HG03095 (cell line): ENCODE measurements at regions not wholly inside any gene's neighbourhood (a gene's known extent, or its start where the extent isn't known, plus 50 kb on each side); places are given as distances from the start of the nearest gene placed in this dataset.
"Not testable (repeated sequence)": the region's sequence is repeated elsewhere in the genome, so short reads cannot be mapped to it uniquely, and the experiment has no call there.

Experiments used
- ATAC-seq: cut with Tn5 transposase; IDR thresholded peaks from one replicate; pipeline ENCODE4 v1.9.1; 2021; ENCODE audit warnings: moderate library complexity; ENCODE audit not compliant: unreplicated experiment

GRCh38 chr21:27393726-27394125 lies 426.8 kb upstream of the ADAMTS5 start:
- ATAC-seq: no peak

DNA sequence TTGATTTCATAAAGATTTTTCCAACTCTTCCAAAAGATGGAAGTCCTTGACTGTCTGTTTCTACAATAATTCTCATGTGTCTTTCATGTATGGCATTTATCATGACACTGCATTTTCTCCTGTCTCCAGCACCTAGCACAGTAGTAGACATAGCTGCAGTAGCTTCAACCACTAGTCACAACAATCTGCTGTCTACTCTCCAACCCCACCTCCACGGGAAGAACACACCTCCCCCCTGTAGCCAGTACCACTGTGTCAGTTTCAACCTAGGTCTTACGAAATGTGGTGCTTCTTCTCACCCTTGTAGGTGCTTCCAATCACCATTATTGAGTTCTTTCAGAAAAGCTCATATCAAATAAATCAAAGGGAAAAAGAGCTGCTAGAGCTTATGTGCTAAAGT lies 425.1 kb upstream of the ADAMTS5 start:
- ATAC-seq: no peak

GRCh38 chr21:27390384-27390783 lies 423.5 kb upstream of the ADAMTS5 start:
- ATAC-seq: no peak

DNA sequence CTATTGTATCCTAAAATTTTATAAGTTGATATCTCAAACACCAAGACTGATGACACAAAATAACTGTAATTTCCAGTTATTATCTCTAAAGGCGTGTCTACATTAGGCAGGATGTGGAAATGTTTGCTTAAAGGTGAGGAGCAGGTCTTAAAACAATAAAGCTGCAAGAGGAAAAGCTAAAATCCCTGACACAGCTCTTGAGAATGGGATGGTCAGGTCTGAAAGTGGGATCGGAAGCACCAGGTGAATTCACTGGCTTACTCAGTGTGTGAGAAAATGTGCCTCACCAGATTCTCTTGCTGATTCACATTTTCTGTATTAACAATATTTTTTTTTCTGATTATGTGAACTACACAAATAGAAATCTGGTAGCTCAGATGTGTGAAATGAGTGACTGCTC lies 421.9 kb upstream of the ADAMTS5 start:
- no peak for ATAC-seq

- no peak for ATAC-seq
Observed at GRCh38 chr21:27382404-27382803, 415.5 kb upstream of the ADAMTS5 start.

- no peak for ATAC-seq
Observed at GRCh38 chr21:27380303-27380702, 413.4 kb upstream of the ADAMTS5 start.

DNA sequence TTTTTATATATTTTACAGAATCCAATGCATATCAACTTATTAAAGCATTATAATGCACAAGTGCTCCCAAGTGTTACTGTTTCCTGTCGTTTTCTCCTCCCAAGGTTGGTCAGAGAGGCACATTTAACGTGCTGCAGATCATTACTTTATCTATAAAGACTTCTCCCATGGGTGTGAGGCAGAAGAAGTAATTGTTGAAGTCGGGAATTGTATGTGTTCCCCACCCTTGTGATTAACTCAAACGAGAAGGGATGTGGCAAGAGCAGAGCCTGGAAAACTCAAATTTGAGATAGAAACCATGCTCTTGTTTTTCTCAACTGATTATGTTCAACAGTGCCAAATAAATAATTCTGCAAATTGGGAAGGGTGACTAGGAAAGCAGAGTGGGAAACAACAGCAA lies 412.5 kb upstream of the ADAMTS5 start:
- ATAC-seq: no peak

- ATAC-seq: no peak
Observed at GRCh38 chr21:27372381-27372780, 405.5 kb upstream of the ADAMTS5 start.

DNA sequence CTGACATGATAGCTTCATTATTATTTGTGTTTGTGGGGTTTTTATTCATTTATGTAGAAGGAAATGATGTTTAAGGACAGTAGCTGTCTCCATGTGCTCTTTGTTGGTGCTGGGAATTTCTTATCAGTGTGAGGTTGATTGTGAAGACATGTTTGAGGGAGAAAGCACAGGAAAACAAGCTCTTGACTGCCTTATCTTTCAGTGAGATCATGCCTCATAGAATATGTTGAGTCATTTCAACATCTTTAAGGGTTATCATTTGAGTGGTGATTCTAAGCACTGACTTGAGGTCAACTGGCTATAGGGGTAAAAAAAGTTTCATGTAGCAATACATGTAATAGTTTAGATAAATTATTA lies 405.1 kb upstream of the ADAMTS5 start:
- no peak for ATAC-seq

DNA sequence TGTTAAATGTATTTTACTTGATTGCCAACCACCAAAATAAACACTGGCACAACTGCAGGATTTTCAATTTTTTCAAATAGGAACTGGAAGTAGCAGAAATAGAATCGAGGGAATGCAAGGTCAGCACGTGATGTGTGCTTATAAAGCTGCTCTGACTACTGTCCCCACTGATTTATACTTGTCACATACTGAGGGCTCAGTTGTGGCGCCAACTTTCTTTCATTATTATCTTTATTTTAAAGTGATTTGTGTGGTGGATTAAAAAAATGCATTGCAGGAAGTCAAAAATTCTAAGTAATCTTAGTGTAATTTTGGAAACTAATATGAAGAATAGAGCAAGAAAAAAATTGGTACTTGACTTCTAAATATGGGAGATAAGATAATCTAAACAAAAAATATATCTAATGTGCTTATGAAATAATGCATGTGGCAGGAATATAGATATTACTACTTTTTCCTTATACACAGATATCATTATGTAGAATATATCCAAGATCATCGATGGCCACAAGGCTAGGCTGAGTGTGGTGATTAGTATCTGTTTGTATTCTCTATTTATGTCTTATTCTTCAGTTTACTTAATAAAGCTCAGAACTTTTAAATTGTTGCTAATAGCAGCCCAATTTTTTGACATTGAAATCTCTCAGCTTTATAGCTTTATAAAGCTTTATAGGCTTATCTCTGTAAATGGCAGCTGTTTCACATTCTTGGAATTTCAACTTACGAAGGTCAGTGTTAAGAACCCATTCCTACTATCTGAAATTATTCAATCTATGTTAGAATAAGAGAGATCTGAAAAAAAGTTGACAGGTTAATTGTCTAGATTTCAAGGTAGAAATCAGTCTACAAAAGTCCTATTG lies 404.5 kb upstream of the ADAMTS5 start:
- ATAC-seq: no peak

GRCh38 chr21:27369978-27370571 lies 403.2 kb upstream of the ADAMTS5 start:
- ATAC-seq: no peak

DNA sequence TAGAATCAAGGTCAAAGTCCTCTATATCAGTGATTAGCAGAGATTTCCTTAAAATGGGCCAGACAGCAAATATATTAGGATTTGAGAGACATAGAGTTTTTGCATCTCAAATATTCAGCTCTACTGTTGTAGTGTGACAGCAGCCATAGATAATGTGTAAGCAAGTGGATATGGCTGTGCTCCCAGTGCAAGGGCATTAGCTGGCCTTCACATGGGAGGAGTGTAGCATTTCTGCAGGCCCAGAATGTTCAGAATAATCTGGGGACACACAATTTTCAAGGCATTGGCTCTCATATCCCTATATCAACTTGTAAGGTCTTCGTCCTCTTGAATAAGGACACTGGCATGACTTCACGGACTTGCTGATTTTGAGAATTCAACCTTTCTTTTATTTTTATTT lies 402.3 kb upstream of the ADAMTS5 start:
- no peak for ATAC-seq

DNA sequence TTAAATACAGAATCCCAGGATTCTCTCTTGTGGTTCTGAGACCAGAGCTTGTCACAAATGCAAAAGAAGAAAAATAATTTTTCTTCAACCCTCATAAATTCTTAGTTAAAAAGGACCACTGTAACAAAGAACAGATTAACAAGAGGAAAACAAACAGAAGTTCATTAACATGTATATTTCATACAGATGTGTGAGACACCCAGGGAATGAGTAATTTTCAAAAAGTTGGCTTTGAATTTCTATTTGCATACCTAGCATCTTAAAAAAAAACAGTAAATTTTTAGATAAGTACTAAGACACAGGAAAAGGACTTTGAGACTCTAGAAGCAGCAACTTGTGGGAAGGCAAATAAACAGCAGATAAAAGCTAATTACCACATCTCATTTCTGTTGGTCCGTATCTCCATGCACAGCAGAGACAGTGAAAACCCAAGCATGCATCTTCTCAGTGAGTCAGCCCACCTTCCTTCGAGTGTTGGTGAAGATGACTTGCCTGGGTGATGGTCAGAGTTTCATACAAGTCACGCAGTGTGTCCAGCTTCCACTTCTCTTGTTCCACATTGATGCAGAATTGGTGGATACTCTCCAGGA lies 399.9 kb upstream of the ADAMTS5 start:
- no peak for ATAC-seq

GRCh38 chr21:27366036-27366435 lies 399.1 kb upstream of the ADAMTS5 start:
- ATAC-seq: no peak

DNA sequence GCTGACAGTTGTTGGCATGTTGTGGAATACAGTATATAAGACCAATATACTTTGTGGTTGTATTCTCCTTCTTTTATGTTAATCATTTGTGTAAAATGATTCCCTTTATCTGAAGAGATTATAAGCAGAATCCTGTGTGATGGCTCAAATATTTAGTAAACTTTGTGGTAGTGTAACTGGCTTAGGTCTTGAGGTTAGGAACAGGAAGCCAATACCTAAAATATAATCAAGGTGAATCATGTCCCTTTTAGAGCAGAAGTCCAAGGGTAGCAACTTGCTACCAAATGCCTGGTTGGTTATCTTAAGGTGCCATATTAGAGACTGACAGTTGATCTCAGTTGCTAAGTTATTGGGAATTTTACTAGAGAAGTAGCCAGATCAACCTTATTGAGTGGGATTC lies 398.5 kb upstream of the ADAMTS5 start:
- ATAC-seq: no peak

GRCh38 chr21:27363719-27364477 lies 397.0 kb upstream of the ADAMTS5 start:
- ATAC-seq: no peak

GRCh38 chr21:27362249-27362648 lies 395.4 kb upstream of the ADAMTS5 start:
- no peak for ATAC-seq

GRCh38 chr21:27359141-27359540 lies 392.3 kb upstream of the ADAMTS5 start:
- ATAC-seq: no peak

DNA sequence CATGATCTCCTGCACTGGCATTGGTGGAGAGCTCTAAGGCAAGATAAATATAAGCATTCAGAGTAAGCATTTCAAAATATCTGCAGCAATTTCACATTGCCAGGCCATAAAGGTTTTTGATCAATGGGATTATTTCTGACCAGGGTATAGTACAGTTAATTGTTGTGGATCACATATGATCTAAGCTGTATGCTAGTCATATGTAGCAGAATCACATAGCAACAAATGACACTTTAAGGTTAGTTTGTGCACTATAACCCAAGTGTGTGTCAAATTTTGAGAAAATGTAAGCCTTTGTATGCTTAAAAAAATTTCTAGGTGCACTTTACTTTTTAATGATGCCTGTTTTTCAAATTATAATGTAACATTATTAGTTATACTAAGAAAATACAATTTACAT lies 386.0 kb upstream of the ADAMTS5 start:
- ATAC-seq: no peak

DNA sequence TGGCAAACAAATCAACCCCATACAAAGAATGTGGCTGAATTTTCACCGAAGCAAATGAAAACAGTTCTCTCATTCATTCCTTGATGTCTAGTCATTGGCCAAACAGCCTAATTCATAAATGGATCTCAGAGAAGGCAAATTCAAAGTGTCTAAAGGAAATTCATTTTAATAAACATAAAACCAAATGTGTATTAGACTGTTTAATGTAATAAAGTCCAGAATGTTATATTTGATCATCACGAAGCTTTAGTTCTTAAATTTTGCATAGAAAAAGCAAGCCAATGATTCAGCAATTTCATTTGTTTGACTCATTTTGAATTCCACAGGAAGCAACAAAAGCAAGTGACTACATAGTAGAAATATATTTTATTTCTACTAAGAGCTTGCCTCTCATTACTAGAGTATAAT lies 379.2 kb upstream of the ADAMTS5 start:
- ATAC-seq: no peak

DNA sequence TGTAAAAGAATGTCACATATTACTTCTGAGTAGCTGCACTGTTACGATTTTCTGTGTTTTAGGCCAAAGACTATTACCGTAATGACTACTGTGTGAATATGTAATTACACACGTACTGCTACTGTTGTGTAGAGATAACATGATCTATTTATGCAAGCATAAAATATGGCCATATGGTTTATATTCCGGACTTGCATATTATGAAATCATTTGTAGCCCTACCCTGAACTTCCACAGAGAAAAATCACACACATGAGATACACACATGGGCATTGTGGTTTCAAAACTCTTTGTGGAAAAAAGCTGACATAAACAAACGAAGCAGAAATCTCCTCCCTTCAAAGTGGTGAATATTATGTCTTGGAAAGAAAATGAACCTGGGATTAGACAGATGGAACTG lies 373.0 kb upstream of the ADAMTS5 start:
- no peak for ATAC-seq

- ATAC-seq: not testable (repeated sequence)
Observed at GRCh38 chr21:27338007-27338406, 371.1 kb upstream of the ADAMTS5 start.
